Uterus (tissue), 2 donors: ENCODE measurements at regions not wholly inside any gene's neighbourhood (a gene's known extent, or its start where the extent isn't known, plus 50 kb on each side); places are given as distances from the start of the nearest gene placed in this dataset.

Source experiments
- POLR2A ChIP-seq, 2 donors: fragments of 450-650 bp; IDR thresholded peaks; one replicate each; pipeline ENCODE4 v1.6.1; 2016; ENCODE audit warnings: antibody characterized with exemption in 2 of 2, mild to moderate bottlenecking in 1 of 2, moderate library complexity in 1 of 2
- TF ChIP-seq, protein P1 (sequence below), 4 experiments: fragments of 200-600 bp in 2 of 4; fragments of 450-650 bp in 2 of 4; sonication (generic) in 2 of 4; IDR thresholded peaks; one replicate each; pipeline ENCODE4 v1.5.1; 2016 to 2019; ENCODE audit warnings: antibody characterized with exemption in 4 of 4, mild to moderate bottlenecking in 2 of 4, moderate library complexity in 1 of 4

DNA sequence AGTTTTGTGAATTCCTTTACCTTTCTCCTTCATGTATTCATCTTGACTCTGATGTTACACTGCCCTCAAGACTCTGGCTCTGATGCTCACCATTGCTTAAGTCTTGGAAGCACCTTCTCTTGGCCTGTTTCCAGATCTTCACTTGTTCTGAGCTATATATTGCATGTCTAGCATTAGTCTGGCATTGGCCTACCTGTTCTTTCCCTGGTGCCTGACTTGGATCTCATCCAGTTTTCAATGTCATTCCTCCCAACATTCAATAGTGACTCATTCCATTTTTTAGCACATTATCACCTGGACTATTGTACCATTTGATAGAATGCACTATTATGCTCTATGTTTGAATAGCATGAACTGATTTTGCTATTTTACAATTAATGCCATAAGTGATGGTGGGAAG lies 127.3 kb upstream of the NYAP2 start:
- TF ChIP-seq, protein P1, sequence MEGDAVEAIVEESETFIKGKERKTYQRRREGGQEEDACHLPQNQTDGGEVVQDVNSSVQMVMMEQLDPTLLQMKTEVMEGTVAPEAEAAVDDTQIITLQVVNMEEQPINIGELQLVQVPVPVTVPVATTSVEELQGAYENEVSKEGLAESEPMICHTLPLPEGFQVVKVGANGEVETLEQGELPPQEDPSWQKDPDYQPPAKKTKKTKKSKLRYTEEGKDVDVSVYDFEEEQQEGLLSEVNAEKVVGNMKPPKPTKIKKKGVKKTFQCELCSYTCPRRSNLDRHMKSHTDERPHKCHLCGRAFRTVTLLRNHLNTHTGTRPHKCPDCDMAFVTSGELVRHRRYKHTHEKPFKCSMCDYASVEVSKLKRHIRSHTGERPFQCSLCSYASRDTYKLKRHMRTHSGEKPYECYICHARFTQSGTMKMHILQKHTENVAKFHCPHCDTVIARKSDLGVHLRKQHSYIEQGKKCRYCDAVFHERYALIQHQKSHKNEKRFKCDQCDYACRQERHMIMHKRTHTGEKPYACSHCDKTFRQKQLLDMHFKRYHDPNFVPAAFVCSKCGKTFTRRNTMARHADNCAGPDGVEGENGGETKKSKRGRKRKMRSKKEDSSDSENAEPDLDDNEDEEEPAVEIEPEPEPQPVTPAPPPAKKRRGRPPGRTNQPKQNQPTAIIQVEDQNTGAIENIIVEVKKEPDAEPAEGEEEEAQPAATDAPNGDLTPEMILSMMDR (IDR thresholded peaks at IDR 0.05) = no peak
- TF ChIP-seq POLR2A (IDR thresholded peaks at IDR 0.05) = no peak
